ENCODE measurements at regions not wholly inside any gene's neighbourhood (a gene's known extent, or its start where the extent isn't known, plus 50 kb on each side); places are given as distances from the start of the nearest gene placed in this dataset.

- TF ChIP-seq, protein P1, sequence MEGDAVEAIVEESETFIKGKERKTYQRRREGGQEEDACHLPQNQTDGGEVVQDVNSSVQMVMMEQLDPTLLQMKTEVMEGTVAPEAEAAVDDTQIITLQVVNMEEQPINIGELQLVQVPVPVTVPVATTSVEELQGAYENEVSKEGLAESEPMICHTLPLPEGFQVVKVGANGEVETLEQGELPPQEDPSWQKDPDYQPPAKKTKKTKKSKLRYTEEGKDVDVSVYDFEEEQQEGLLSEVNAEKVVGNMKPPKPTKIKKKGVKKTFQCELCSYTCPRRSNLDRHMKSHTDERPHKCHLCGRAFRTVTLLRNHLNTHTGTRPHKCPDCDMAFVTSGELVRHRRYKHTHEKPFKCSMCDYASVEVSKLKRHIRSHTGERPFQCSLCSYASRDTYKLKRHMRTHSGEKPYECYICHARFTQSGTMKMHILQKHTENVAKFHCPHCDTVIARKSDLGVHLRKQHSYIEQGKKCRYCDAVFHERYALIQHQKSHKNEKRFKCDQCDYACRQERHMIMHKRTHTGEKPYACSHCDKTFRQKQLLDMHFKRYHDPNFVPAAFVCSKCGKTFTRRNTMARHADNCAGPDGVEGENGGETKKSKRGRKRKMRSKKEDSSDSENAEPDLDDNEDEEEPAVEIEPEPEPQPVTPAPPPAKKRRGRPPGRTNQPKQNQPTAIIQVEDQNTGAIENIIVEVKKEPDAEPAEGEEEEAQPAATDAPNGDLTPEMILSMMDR (IDR thresholded peaks at IDR 0.05), result no peak
- TF ChIP-seq POLR2A (IDR thresholded peaks at IDR 0.05), result no peak
Observed at GRCh38 chr12:94047781-94048567, 100.4 kb upstream of the PLXNC1 start.

Data from Peyer's patch (tissue), 4 donors.